BJ (cell line): ENCODE measurements at regions not wholly inside any gene's neighbourhood (a gene's known extent, or its start where the extent isn't known, plus 50 kb on each side); places are given as distances from the start of the nearest gene placed in this dataset.

Experiments used
- CTCF ChIA-PET: fragments of 350-600 bp; formaldehyde crosslinking; extraction: SDS; loops from one replicate; lab custom pipeline; 2021; ENCODE audit warnings: antibody characterized with exemption, inconsistent platforms; lab: Yijun Ruan, JAX
- POLR2A ChIA-PET: fragments of 300-600 bp; sonication (Branson Sonifier 250); formaldehyde crosslinking; extraction: SDS; loops from one replicate; lab custom pipeline; 2021; ENCODE audit warnings: antibody characterized with exemption; lab: Charles Lee
- DNase-seq: peaks from one replicate; pipeline ENCODE4 v3.0.0-alpha.2; 2011; ENCODE audit warnings: low read depth
- H3K27me3 ChIP-seq: 2 replicates; pipeline ENCODE4 v1.6.0; 2011; ENCODE audit warnings: low read length; ENCODE audit not compliant: control insufficient read depth, insufficient read depth
- H3K36me3 ChIP-seq: 2 replicates; pipeline ENCODE4 v1.5.1; 2011; ENCODE audit warnings: low read length; ENCODE audit not compliant: control insufficient read depth, insufficient read depth
- H3K4me3 ChIP-seq: 2 replicates; pipeline ENCODE4 v1.5.1; 2011; ENCODE audit warnings: low read depth, mild to moderate bottlenecking, control low read depth, low read length
- TF ChIP-seq, protein P1 (sequence below): IDR thresholded peaks from 2 replicates; pipeline ENCODE4 v1.5.1; 2011; ENCODE audit warnings: low read depth, mild to moderate bottlenecking, control low read depth, inconsistent platforms, low read length, moderate library complexity; ENCODE audit not compliant: insufficient read depth

DNA sequence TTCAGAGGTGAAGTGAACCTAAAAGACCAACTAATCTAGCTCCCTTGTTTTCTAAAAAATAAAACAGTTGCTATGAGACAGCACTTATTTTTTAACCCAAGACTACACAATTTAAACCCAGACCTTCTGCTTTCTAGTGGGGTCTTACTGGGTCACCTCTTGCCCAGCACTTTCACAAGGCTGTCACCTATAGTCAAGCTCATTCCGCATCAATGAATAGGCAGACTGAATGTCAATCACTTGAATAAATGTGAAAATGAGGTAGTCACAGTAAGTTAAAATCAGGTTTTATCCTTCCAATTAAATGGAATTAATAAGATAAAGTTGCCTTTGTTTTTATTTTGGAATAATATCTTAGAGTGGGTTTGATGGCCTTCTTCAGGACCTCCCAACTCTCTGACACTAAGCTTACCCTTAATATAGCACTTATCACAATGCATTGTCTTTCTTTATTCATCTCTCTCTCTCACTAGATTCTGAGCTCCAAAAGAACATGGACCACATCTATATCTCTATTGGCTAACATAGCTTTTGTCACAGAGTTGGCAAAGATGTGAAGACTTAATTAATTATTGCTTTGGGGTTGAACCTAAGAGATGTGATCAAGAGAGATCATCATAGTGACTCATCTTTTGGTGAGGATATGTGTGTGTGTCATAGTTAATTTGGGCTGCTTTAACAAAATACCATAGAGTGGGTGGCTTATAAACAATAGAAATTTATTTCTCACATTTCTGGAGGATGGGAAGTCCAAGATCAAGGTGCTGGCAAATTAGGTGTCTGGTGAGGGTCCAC, 248.7 kb upstream of the DAB1 start:
- CTCF ChIA-PET: no interaction called here
- no peaks in the 10 kb centered on the region for H3K27me3 ChIP-seq
- H3K4me3 ChIP-seq: no peak overlapping the region
- TF ChIP-seq, protein P1, sequence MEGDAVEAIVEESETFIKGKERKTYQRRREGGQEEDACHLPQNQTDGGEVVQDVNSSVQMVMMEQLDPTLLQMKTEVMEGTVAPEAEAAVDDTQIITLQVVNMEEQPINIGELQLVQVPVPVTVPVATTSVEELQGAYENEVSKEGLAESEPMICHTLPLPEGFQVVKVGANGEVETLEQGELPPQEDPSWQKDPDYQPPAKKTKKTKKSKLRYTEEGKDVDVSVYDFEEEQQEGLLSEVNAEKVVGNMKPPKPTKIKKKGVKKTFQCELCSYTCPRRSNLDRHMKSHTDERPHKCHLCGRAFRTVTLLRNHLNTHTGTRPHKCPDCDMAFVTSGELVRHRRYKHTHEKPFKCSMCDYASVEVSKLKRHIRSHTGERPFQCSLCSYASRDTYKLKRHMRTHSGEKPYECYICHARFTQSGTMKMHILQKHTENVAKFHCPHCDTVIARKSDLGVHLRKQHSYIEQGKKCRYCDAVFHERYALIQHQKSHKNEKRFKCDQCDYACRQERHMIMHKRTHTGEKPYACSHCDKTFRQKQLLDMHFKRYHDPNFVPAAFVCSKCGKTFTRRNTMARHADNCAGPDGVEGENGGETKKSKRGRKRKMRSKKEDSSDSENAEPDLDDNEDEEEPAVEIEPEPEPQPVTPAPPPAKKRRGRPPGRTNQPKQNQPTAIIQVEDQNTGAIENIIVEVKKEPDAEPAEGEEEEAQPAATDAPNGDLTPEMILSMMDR: no peak
- no peak for DNase-seq
- no peaks in the 10 kb centered on the region for H3K36me3 ChIP-seq
- POLR2A ChIA-PET: no interaction called here

DNA sequence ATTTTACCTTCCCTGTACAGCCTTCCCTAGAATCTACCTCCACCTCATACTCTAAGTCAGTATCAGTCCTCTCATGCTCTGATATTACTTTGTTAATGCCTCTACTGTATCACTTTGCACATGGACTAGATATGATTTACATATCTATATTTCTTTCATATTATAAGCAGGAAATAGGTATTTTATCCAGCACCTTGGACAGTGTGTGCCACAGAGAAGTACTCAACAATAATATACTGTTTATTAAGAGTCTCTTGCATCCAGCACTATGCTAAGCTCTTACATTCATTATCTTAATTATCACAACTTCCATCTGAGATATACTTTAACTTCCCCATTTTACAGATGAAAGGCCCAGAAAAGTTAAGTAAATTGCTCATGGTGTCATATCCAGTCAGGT, 247.9 kb upstream of the DAB1 start:
- CTCF ChIA-PET: no interaction called here
- no peak for DNase-seq
- TF ChIP-seq, protein P1: no peak
- Histone ChIP-seq H3K27me3 (no peaks in the 10 kb centered on the region), H3K36me3 (no peaks in the 10 kb centered on the region), H3K4me3 (no peak overlapping the region)
- POLR2A ChIA-PET: no interaction called here

DNA sequence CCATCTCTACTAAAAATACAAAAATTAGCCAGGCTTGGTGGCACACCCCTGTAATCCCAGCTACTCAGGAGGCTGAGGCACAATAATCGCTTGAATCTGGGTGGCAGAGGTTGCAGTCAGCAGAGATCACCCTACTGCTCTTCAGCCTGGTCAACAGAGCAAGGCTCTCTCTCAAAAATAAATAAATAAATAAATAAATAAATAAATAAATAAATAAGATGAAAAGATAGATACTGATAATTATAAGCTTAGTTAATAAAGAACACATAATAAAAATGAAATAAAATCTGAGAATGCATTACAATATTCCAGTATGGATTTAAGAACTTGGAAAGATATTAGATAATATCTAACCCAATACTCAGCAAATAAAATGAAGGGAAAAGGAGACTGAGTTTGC, 235.9 kb upstream of the DAB1 start:
- TF ChIP-seq, protein P1: no peak
- CTCF ChIA-PET: no interaction called here
- Histone ChIP-seq H3K4me3 (no peak overlapping the region), H3K27me3 (no peaks in the 10 kb centered on the region), H3K36me3 (no peaks in the 10 kb centered on the region)
- POLR2A ChIA-PET: no interaction called here
- no peak for DNase-seq

DNA sequence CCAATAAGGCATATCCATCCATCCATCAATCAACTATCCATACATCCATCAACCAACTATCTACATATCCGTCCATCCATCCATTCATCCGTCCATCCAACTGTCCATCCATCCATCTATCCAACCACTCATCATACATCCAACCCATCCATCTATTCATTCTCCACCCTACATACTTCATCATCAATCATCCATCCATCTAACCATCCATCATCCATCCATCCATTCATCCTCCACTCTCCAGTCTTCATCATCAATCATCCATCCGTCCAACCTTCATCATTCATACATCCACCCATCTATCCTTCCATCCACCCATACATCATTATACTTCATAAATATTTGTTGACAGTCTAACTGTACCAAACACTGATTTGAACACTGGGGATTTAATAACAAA, 231.3 kb upstream of the DAB1 start:
- H3K27me3 ChIP-seq: no peaks in the 10 kb centered on the region
- no peak for DNase-seq
- H3K36me3 ChIP-seq: no peaks in the 10 kb centered on the region
- POLR2A ChIA-PET: no interaction called here
- CTCF ChIA-PET: no interaction called here
- no peak overlapping the region for H3K4me3 ChIP-seq
- TF ChIP-seq, protein P1: no peak

DNA sequence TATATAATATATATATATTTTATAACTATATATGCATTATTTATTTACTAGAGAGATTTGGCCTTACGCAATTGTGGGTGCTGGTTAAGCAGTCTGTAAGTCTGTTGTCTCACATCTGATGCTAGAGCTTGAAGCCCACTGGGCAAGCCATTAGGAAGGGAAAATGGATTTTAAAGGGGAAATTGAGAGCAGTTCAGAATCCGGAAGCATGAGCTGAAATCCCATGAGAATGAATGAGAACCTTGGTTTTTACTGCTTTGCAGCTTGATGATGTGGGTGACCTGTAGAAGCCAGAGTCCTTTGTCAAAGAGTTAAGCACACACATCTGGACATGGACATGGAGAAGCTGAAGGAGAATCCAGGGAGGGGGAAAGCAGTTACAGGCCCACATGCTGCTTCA, 220.8 kb upstream of the DAB1 start:
- H3K27me3 ChIP-seq: no peaks in the 10 kb centered on the region
- DNase-seq: no peak
- no peaks in the 10 kb centered on the region for H3K36me3 ChIP-seq
- TF ChIP-seq, protein P1: no peak
- H3K4me3 ChIP-seq: no peak overlapping the region
- ChIA-PET CTCF (no interaction called here), POLR2A (no interaction called here)
